Effector memory CD4-positive, alpha-beta T cell (primary cell): ENCODE measurements at regions not wholly inside any gene's neighbourhood (a gene's known extent, or its start where the extent isn't known, plus 50 kb on each side); places are given as distances from the start of the nearest gene placed in this dataset.

ENCODE experiments used
- DNase-seq, 3 donors: peaks; one replicate each; pipeline ENCODE4 v3.0.0-alpha.2; 2020
- H3K27ac ChIP-seq: 2 replicates; pipeline ENCODE4 v1.7.0; 2013; ENCODE audit warnings: mild to moderate bottlenecking, low read length, moderate library complexity; ENCODE audit not compliant: insufficient read depth, poor library complexity, severe bottlenecking
- H3K27me3 ChIP-seq: replicated peaks from 2 replicates; pipeline ENCODE4 v1.7.0; 2013; ENCODE audit warnings: mild to moderate bottlenecking, low read length; ENCODE audit not compliant: insufficient read depth, control insufficient read depth, poor library complexity, severe bottlenecking
- H3K36me3 ChIP-seq: 2 replicates; pipeline ENCODE4 v1.7.0; 2013; ENCODE audit warnings: mild to moderate bottlenecking, low read length, moderate library complexity; ENCODE audit not compliant: control insufficient read depth, insufficient read depth
- H3K4me1 ChIP-seq: 2 replicates; pipeline ENCODE4 v1.7.0; 2013; ENCODE audit warnings: low read length, mild to moderate bottlenecking; ENCODE audit not compliant: control insufficient read depth, insufficient read depth, poor library complexity, severe bottlenecking
- H3K4me3 ChIP-seq: 2 replicates; pipeline ENCODE4 v1.7.0; 2013; ENCODE audit warnings: low read length, low read depth, mild to moderate bottlenecking; ENCODE audit not compliant: insufficient read depth, poor library complexity, severe bottlenecking
- H3K9me3 ChIP-seq: 2 replicates; pipeline ENCODE4 v1.7.0; 2013; ENCODE audit warnings: mild to moderate bottlenecking, low read length, moderate library complexity; ENCODE audit not compliant: control insufficient read depth

GRCh38 chr16:17526956-17527937, 56.5 kb upstream of the XYLT1 start:
- no peaks in the 10 kb centered on the region for H3K9me3 ChIP-seq
- H3K27me3 ChIP-seq = no peaks in the 10 kb centered on the region
- H3K27ac ChIP-seq = no peak overlapping the region
- no peaks in the 10 kb centered on the region for H3K4me1 ChIP-seq
- H3K4me3 ChIP-seq = no peak overlapping the region
- no peaks in the 10 kb centered on the region for H3K36me3 ChIP-seq
- DNase-seq = no peak

GRCh38 chr16:17524656-17525055, 53.9 kb upstream of the XYLT1 start:
- Histone ChIP-seq H3K27me3 (no peaks in the 10 kb centered on the region), H3K27ac (no peak overlapping the region), H3K9me3 (no peaks in the 10 kb centered on the region), H3K4me3 (no peak overlapping the region), H3K4me1 (no peaks in the 10 kb centered on the region), H3K36me3 (no peaks in the 10 kb centered on the region)
- DNase-seq = no peak

DNA sequence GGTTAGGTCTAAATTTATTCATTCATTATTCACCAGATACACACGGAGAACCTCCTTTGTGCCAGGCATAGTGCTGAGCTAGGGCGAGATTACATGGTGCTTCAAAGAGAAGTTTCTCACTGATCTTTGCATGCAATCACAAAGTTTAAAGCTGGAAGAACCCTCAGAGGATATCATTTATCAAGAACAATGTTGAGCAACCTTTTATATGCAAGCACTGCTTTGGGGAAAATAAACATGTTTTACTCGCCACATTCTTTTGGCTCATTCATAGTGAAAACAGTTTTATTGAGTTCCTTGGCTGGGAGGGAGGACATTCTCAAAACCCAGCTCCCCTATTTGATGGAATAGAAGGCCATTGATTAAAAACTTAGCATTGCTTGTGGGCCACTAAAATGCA, 49.8 kb upstream of the XYLT1 start:
- no peaks in the 10 kb centered on the region for H3K4me1 ChIP-seq
- DNase-seq = no peak

More for the DNA sequence above, 49.8 kb upstream of the XYLT1 start:
- H3K4me3 ChIP-seq = no peak overlapping the region
- H3K9me3 ChIP-seq = no peaks in the 10 kb centered on the region
- no peaks in the 10 kb centered on the region for H3K27me3 ChIP-seq
- H3K36me3 ChIP-seq = no peaks in the 10 kb centered on the region
- H3K27ac ChIP-seq = no peak overlapping the region
